Eye (tissue), 1 donor: ENCODE measurements at regions not wholly inside any gene's neighbourhood (a gene's known extent, or its start where the extent isn't known, plus 50 kb on each side); places are given as distances from the start of the nearest gene placed in this dataset.

Experiments used
- DNase-seq: peaks from one replicate; pipeline ENCODE4 v3.0.0-alpha.2; 2015

GRCh38 chr20:57938158-57939108 lies 228.6 kb upstream of the PMEPA1 start:
- DNase-seq: no peak

DNA sequence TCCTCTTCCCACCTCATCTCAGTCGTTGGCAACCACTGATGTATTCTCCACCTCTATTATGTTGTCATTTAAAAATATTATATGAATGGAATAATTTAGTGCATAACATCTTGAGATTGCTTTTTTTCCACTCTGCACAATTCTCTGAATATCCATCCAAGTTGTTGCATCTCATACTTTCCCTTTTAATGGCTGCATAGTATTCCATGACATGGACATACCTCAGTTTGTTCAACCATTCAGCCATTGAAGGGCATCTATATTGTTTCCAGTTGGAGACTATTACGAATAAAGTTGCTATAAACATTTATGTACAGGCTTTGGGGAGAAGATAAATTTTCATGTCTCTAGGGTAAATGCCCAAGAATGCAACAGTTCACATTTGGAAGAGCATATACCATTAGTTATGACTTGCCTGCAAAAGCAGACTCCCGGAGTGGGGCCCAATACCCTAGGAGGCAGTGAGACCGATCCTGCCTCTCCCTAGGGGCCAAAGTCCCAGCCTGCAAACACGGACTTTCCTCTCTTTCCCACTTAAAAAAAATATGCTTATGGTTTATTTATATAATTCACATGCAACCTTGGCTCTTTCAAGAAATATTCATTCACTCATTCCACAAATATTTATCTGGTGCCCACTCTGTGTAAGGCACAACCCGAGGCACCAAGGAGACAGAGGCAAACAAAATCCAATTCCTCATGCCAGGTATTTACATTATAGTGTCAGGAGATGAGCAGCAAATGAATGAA lies 227.0 kb upstream of the PMEPA1 start:
- no peak for DNase-seq

GRCh38 chr20:57934913-57935312 lies 225.1 kb upstream of the PMEPA1 start:
- DNase-seq: no peak

DNA sequence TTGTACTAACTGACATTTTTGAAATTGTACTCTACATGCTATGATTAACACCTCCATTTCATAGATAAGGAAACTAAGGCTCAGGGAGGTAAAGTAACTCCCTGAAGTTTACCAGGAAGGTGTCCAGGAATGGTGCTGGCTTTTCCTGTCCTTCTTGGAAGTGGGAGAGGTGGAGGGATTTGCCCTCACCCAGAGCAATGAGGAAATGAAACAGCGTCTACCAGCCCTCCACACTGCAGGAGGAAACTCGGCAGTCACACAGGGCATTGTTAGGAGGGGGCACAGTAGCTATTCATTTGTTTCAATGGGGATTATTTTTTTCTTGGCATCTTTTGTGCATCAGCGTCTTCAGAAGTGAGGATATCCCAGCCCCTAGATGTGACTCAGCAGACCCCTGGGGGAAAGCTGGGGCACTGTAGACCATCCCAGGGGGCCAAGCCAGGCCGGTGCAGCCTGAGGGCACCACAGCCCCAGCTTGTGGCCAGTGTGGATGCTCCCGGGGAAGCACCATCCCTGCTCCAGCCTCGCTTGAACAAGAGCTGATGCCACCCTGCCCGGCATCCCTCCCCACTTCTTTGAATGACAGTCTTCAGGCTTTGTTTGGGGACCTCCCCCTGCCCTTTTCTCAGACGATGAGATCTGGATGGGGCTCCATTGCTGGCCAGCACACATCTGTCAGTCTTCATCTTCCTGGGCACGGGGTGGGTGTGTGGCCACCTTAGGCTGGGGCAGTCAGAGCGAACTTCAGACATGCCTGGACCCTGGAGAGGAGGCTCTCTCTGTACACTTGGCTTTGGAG lies 224.4 kb upstream of the PMEPA1 start:
- DNase-seq: no peak

GRCh38 chr20:57932227-57932864 lies 222.5 kb upstream of the PMEPA1 start:
- DNase-seq: no peak

GRCh38 chr20:57930351-57930750 lies 220.5 kb upstream of the PMEPA1 start:
- DNase-seq: peak; percentile 52

DNA sequence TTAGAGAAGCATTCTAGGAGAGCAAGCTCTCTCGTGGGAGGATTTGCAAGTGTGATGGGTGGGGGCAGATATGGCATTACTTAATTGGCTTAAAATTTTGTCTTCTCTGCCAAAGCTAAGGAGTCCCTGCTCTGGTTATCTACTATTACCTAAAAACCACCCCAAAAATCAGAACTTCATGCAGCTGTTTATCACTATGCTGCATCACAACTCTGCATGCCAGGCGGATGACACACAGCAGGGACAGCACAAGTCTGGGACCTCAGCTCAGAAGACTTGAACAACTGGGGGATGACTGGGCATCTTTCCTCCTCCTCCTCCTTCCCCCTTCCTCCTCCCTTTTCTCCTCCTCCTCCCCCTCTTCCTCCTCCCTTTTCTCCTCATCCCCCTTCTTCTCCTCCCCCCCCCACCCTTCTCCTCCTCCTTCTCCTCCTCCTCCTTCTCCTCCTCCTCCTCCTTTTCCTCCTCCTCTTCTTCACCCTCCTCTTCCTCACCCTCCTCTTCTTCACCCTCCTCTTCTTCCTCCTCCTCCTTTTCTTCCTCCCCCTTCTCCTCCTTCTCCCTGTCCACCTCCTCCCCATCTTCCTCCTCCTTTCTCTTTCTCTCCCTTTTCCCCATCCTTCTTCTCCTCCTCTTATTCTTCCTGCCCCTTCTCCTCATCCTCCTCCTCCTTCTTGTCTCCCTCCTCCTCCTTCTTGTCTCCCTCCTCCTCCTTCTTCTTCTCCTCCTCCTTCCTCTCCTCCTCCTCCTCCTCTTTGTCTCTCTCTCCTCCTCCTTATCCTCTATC lies 218.6 kb upstream of the PMEPA1 start:
- DNase-seq: peak; percentile 45

- DNase-seq: no peak
Measured at GRCh38 chr20:57927376-57927775, 217.6 kb upstream of the PMEPA1 start.

GRCh38 chr20:57922706-57923105 lies 212.9 kb upstream of the PMEPA1 start:
- no peak for DNase-seq

GRCh38 chr20:57922083-57922482 lies 212.3 kb upstream of the PMEPA1 start:
- no peak for DNase-seq

GRCh38 chr20:57921676-57922075 lies 211.9 kb upstream of the PMEPA1 start:
- no peak for DNase-seq

GRCh38 chr20:57920971-57921370 lies 211.2 kb upstream of the PMEPA1 start:
- no peak for DNase-seq

DNA sequence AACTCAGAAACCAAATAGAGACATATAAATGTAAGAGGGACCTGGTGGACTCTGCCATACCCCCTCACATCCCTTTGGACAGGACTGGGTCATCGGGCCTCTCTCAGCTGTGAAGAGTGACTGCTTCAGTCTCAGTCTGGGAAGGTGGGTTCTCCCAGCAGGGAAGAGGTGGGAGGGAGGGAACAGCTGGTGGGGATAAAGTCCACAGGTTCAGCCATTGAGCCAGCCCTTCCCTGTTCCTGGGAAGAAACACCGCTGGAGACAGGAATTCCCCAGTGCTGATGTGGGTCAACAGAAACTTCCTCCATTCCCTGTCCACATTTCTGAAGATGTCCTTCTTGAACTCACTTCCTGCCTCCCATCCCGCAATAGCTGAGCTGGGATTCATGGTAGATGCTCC lies 209.2 kb upstream of the PMEPA1 start:
- DNase-seq: no peak

GRCh38 chr20:57918551-57918950 lies 208.7 kb upstream of the PMEPA1 start:
- no peak for DNase-seq

DNA sequence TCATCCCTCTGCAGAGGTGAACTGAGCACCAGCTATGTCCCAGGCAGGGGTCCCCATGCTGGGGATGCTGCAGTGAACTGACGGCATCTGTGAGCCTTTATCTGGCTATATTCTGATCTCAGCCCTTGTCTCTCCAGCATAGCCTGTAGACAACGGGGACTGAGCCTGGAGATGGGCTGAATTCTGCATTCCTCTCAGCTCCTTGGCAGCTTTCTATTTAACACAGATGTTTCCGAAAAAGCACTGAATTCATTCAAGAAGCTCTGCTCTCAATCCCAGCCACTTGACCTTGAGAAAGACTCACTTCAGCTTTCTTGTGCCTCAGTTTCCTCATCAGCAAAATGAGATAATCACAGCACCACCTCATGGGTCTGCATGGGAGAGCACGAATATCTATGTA lies 204.4 kb upstream of the PMEPA1 start:
- no peak for DNase-seq

DNA sequence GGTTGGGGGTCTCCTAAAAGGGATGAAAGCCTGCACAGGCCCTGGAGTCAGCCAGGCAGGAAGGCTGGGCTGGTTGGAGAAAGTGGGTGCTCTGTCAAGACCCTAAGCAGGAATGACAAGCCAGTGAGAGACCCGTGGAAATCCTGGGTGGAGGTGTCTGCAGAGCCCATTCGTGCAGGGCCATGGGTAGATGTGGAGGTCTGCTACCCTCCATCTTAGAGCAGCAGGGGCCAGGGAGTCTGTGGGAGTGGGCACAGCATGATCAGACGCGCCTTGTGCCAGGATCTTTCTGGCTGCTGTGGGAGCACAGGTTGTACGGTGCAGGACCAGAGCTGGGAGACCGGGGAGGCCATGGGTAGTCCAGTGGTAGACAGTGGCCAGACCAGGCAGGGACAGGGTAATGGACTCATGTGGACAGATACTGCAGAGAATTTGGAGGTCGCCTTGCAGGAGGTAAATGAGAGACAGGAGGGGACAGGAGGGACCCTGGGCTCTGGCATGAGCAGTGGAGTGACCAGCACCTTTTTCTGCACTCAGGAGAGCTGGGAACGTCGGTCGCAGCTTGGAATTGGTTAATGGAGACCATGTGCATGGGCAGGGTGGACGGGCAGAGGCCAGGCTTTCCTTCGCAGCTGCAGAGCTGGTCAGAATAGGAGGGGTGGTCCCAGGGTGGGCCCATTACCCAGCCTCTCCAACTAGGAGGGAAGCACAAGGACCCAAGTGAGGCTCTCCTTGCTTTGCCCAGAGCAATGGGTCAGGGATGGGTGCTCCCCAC lies 203.5 kb upstream of the PMEPA1 start:
- DNase-seq: no peak

DNA sequence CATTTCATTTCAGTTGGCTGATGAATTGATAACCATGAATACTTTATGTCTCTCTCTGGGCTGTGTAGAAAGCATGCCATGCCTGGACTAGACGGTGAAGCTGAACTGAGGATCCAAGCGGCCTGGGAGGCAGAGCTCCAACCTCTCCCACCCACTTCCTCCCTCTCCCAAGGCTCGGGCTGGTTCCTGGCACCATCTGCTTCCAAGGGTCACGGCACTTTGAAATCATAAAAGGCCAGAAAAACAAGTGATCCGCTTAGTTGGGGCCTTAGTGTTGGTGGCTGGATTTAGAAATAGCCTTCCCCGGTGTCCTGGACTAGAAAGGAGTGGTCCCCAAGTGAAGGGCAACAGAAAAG lies 202.4 kb upstream of the PMEPA1 start:
- DNase-seq: no peak

DNA sequence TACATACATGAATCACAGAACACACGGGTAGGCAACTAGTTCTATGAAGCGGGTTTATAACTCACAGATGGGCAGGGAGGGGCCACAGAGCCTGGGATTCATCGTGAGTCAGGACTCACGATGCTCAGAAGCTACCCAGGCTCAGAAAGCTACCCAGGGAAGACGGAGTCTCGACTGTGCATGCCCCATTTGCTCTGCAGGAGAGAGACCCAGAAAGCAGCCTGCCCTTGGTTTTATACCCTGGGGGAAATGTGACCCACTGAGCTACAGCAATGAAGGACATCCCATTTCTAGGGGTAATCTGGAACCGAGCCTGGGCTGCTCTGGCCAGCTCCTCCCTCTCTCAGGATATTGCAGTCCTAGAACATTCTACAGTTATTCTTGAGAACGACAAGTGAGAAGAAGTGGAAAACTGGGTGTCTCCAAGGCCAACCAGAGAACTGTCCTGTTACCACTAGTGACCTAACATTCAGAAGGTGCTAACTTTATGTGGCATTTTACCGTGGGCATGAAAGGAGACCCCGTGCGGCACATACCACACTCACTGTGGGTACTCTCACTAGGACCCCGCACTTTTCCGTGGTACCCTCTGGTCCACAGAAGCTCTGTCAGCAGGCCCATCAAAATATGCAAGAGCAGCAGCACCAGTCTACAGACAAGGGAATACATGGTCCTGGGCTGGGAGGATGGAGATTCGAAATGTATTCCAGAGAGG lies 201.9 kb upstream of the PMEPA1 start:
- no peak for DNase-seq

GRCh38 chr20:57910716-57911115 lies 200.9 kb upstream of the PMEPA1 start:
- DNase-seq: no peak

DNA sequence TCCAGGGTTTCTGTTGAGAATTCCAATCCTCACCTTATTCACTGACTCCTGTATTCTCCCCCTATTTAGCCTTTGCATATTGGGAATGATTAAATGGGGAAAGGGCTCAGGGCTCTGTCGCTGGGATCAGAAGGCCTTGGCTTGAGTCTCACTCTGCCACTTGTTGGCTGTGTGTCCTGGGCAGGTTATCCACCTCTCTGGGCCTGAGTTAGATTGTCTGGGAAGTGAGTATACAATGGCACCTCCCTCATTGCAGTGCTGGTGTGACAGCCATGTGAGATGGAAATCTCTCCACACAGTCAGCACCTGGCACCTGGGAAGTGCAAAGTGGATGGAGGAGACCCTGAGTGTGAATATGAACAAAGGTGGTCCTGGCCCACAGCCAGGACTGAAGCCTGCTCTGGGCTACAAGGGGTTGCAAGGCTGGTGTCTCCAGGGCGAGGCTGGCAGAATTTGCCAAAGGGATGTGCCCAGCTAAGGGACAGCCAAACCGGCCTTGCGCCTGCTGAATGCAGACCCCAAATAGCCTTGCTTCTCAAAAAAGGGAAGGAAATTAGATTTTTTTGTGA lies 200.0 kb upstream of the PMEPA1 start:
- DNase-seq: no peak
